ENCODE measurements at regions not wholly inside any gene's neighbourhood (a gene's known extent, or its start where the extent isn't known, plus 50 kb on each side); places are given as distances from the start of the nearest gene placed in this dataset.

GRCh38 chr9:31486630-31487029, 897.8 kb upstream of the ACO1 start:
- TF ChIP-seq CTCF (IDR thresholded peaks at IDR 0.05) (no peak), POLR2AphosphoS5 (IDR thresholded peaks at IDR 0.05) (no peak)

Measured in prostate gland (tissue), 2 donors.